GM18498 (cell line): ENCODE measurements at regions not wholly inside any gene's neighbourhood (a gene's known extent, or its start where the extent isn't known, plus 50 kb on each side); places are given as distances from the start of the nearest gene placed in this dataset.

Experiments used
- ATAC-seq: cut with Tn5 transposase; IDR thresholded peaks from one replicate; pipeline ENCODE4 v1.9.1; 2021; ENCODE audit warnings: mild to moderate bottlenecking, moderate library complexity; ENCODE audit not compliant: unreplicated experiment

DNA sequence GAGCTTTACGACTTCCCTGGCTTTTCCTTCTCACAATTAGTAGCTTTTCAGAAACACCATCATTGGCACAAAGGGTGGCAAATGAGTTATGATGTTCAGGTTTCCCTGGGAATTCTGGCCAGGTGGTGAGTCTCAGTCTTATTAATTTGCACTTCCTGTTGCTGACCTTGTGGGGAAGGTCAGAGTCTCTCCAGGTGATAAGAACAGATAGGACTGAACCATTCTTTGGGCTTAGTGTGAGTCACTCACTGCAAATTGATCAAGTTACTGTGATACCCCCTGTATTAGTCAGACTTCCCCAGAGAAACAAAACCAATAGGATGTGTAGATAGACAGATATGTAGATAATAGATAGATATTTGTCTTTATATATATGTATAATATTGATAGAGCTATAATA is 53.8 kb upstream of the RANBP3L start:
- no peak for ATAC-seq

GRCh38 chr5:36356915-36357314 is 55.2 kb upstream of the RANBP3L start:
- ATAC-seq = no peak

GRCh38 chr5:36357391-36357975 is 55.8 kb upstream of the RANBP3L start:
- no peak for ATAC-seq

DNA sequence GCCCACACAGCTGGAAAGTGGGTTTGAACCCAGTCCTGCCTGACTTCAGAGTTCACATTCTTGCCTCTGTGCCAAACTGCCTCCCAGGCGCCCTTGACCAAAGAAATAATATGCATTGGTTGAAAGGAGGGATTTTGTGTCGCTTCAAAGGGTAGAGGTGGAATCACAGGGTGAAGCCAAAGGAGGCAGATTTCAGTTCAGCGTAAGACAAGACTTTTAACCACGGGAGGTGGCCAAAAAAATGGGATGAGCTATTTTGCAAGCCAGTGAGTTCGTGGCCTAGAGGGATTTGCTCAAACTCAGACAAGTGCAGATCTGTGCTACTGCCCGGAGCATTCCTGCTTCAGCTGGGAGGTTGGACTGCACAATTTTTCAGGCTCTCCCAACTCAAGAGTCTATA is 57.6 kb upstream of the RANBP3L start:
- ATAC-seq = no peak

- no peak for ATAC-seq
Observed at GRCh38 chr5:36360307-36360706, 58.6 kb upstream of the RANBP3L start.

GRCh38 chr5:36363101-36363500 is 61.4 kb upstream of the RANBP3L start:
- no peak for ATAC-seq

GRCh38 chr5:36363744-36364143 is 62.0 kb upstream of the RANBP3L start:
- no peak for ATAC-seq

- ATAC-seq = no peak
Observed at GRCh38 chr5:36364473-36364872, 62.8 kb upstream of the RANBP3L start.

DNA sequence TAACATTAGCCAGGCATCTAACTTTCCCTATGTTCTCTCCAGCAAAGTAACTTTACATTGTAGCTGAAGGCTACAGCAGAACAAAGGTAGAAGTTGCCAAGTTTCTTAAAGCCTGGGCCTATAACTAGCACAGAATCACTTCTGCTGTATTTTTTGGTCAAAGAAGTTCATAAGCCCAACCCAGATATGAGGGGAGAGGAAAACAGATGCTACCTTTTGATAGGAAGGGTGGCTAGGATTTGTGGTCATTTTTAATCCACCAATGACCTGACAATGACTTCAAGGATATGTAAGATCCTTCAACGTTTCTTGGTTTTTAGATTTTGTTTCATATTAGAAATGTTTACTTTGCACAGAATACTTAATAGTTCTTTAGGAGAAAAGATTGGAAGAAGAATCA is 64.2 kb upstream of the RANBP3L start:
- no peak for ATAC-seq

DNA sequence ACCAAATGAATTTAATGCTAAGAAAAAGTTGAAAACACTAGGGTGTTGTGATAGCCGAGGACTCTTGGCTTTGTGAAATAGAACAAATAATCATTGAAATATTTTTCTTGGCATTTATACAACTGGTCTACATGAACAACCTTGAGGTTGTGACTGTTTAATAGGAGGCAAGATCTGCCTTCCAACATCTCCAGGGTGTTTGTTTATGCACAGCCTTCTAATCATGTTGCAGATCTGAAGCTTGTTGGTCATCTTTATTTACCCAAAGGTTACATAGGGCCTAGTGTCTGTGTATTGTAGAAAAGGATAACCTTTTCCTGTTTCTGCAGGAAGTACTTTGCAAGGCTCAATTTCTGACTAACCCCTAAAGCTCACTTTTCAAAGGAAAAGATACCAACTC is 65.2 kb upstream of the RANBP3L start:
- no peak for ATAC-seq

- ATAC-seq = no peak
Observed at GRCh38 chr5:36367524-36367923, 65.8 kb upstream of the RANBP3L start.

DNA sequence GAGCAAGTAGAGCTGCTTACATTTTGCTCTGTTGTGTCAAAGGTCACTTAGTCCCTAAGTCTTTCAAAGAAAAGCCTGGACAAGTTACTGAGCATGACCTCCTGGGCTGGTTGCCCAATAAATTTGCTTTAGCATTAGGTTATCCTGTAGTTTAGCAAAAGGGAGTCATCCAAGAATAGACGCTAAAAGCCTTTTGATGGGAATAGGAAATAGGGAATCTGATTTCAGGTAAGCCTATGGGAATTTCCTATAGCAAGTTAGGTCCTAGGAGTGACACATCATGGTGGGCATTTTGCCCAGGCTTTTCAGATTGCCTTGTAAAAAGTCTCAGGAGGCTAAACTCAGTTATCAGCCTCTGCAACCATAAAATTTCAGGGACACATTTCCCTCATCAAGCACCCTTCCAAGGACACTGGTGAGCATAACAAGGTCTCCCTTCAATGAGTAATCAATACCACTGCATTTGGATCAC is 67.6 kb upstream of the RANBP3L start:
- ATAC-seq = no peak

DNA sequence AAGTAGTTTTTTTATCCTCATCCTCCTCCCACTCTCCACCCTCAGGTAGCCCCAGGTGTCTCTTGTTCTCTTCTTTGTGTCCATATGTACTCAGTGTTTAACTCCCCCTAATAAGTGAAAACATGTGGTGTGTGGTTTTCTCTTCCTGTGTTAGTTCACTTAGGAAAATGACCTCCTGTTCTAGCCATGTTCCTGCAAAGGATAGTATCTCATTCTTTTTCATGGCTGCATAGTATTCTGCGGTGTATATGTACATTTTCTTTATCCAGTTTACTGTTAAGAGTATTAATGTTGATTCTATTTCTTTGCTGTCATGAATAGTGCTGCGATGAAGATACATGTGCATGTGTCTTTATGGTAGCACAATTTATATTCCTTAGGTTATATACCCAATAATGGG is 68.4 kb upstream of the RANBP3L start:
- ATAC-seq = no peak

GRCh38 chr5:36371366-36371765 is 69.7 kb upstream of the RANBP3L start:
- ATAC-seq = no peak

GRCh38 chr5:36373527-36374086 is 71.9 kb upstream of the RANBP3L start:
- no peak for ATAC-seq

DNA sequence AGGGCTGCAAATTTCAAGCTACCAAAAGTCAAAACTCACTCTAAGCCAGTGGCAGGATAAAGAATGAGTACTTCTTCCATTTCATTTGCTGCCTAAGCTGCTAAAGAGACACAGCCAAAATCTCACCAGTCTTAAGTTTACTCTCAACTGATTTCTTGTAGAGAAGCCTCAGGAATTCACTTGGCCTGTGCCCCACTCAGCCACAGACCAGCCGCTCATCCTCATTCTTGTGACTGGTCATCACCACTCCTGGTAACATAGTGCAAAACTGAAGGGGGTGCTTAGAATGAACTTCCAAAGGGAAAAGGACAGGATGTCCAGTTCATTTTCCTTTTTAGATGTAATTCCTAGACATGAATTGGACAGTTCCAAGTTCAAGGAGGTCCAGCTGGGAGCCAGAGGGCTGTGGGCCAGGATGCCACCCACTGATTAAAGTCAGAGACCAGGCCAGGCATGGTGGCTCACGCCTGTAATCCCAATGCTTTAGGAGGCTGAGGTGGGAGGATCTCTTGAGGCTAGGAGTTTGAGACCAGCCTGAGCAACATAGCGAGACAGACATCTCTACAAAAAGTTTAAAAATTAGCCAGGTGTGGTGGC is 72.7 kb upstream of the RANBP3L start:
- ATAC-seq = no peak

DNA sequence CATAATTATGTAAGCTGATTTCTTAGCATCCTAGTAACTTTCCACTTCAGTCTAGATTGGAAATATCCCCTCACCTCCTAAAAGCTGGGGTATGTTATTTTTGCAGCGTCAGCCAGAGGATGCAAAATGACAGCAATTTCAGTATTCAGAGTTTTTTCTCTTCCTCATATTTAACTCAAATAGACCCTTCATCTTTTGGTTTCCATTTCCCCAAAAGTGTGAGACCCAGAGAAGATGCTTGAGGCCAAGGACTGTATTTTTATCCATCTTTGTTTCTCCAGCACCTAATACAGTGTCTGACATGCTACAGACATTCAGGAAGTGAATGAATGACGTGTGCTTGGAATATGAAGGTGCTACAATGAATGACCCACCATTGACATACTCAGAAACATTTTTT is 75.5 kb upstream of the RANBP3L start:
- no peak for ATAC-seq

- ATAC-seq = no peak
Observed at GRCh38 chr5:36378551-36378950, 76.8 kb upstream of the RANBP3L start.

DNA sequence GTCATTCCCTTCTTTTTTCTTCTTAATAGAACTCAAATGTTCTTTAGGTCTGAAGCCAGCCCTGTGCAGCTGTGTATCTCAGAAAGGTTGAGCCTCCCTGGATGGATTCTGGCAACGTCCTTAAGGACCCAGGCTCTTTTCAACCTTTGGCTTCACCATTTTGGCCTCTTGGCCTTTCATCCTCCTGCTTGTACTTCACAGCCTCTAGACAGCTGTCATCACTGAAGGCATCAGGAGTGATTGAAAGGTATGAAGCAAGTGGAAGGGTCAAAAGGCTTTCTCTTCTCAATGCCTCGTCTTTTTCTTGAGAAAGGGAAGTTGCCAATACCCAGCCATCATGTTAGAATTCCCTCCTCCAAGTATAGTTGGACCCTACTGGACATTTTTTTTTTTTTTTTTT is 81.2 kb upstream of the RANBP3L start:
- ATAC-seq = no peak

DNA sequence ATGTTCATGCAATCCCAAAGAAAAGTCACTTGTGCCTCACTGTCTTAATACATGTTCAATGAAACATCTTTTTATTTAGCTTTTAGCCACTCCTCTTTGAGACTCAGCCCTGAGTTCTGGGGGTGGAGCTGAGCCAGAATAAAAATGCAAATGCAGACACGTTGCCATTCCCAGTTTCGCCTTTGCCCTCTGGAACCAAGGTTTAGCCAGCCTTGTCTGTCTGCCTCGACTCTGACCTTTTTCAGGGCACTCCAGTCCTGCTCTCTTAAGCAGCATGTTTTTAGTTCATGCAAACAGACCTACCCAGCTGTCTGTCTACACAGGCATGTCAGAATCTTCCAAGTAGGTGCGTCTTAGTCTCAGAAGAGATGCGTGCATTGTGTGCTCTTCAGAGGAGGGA is 82.2 kb upstream of the RANBP3L start:
- ATAC-seq = no peak

DNA sequence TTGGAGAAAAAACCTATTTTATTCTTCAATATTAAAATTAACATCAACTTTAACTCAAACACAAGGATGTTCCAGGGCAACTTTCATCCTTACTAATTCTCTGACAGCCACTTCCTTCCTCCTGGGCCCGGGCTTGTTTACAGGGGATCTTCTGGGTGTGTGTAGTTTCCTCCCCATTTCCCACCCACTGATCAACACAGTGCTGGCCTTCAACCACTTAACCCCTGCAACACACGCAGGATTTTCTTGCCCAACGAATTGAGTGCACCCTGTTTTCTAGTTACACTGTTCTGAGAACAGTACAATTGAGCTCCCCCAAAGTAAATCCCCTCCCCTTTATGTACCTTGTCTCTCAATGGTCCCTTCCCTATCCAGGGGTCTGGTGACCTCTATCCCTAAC is 83.1 kb upstream of the RANBP3L start:
- no peak for ATAC-seq

DNA sequence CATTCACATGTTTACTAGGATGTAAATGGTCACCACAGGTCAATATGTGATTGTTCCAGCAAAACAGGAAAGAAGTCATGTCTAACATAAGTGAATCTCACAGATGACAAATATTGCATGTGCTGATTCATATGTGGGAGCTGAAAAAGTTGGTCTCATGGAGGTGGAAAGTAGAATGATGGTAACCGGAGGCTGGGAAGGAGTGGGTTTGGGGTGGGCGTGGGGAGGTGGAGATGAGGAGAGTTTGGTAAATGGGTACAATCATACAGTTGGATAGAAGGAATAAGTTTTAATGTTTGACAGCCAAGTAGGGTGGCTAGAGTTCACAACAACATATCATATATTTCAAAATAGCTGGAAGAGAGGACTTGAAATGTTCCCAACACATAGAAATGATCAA is 83.8 kb upstream of the RANBP3L start:
- ATAC-seq = no peak

DNA sequence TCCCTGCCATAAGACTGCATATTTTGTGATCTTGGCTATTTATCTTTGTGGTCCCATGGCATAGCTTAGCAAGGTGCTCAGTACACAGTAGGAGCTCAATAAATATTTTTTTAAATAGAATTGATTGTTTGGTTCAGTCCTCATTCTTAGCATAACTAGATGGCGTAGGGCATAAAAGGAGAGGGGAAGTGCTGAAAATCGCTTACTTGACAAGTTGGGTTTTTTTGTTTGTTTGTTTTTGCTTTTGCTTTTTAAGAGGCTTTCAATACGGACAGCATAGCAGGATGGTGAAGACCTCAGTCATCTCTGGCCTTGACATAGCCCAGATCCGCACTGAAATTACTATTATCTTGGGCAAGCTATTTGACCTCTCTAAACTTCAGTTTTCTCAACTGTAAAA is 86.6 kb upstream of the RANBP3L start:
- ATAC-seq = no peak
